BLaER1 (cell line): ENCODE measurements at regions not wholly inside any gene's neighbourhood (a gene's known extent, or its start where the extent isn't known, plus 50 kb on each side); places are given as distances from the start of the nearest gene placed in this dataset.
"Not testable (repeated sequence)": the region's sequence is repeated elsewhere in the genome, so short reads cannot be mapped to it uniquely, and the experiment has no call there.

ENCODE experiments used
- H3K27ac ChIP-seq: shearing (Covaris generic); formaldehyde crosslinking; 2 replicates; pipeline ENCODE4 v1.8.1; 2022
- H3K27me3 ChIP-seq: shearing (Covaris generic); formaldehyde crosslinking; 2 replicates; pipeline ENCODE4 v1.8.1; 2022
- H3K36me3 ChIP-seq: shearing (Covaris generic); formaldehyde crosslinking; 2 replicates; pipeline ENCODE4 v1.8.1; 2022
- H3K4me1 ChIP-seq: shearing (Covaris generic); formaldehyde crosslinking; 2 replicates; pipeline ENCODE4 v1.8.1; 2022
- H3K4me2 ChIP-seq: shearing (Covaris generic); formaldehyde crosslinking; 2 replicates; pipeline ENCODE4 v1.8.1; 2022
- H3K4me3 ChIP-seq: shearing (Covaris generic); formaldehyde crosslinking; 2 replicates; pipeline ENCODE4 v1.8.1; 2022
- H3K9ac ChIP-seq: shearing (Covaris generic); formaldehyde crosslinking; 2 replicates; pipeline ENCODE4 v1.8.1; 2022
- H3K9me3 ChIP-seq: shearing (Covaris generic); formaldehyde crosslinking; 2 replicates; pipeline ENCODE4 v1.8.1; 2022
- H4K20me1 ChIP-seq: shearing (Covaris generic); formaldehyde crosslinking; 2 replicates; pipeline ENCODE4 v1.8.1; 2022
- Cebpa-rat ChIP-seq: shearing (Covaris generic); IDR thresholded peaks from 2 replicates; pipeline ENCODE4 v1.8.1; 2022

GRCh38 chr14:43692706-43693105 lies 814.4 kb downstream of the FSCB start:
- no peak for TF ChIP-seq Cebpa-rat
- no peak overlapping the region for H3K4me2 ChIP-seq
- H3K9ac ChIP-seq: no peak overlapping the region
- H3K27me3 ChIP-seq: no peaks in the 10 kb centered on the region
- H3K4me1 ChIP-seq: no peaks in the 10 kb centered on the region
- H3K27ac ChIP-seq: no peak overlapping the region
- no peak overlapping the region for H3K4me3 ChIP-seq
- H3K36me3 ChIP-seq: no peaks in the 10 kb centered on the region
- H3K9me3 ChIP-seq: no peaks in the 10 kb centered on the region
- no peaks in the 10 kb centered on the region for H4K20me1 ChIP-seq

GRCh38 chr14:43687921-43688320 lies 819.2 kb downstream of the FSCB start:
- no peak for TF ChIP-seq Cebpa-rat

DNA sequence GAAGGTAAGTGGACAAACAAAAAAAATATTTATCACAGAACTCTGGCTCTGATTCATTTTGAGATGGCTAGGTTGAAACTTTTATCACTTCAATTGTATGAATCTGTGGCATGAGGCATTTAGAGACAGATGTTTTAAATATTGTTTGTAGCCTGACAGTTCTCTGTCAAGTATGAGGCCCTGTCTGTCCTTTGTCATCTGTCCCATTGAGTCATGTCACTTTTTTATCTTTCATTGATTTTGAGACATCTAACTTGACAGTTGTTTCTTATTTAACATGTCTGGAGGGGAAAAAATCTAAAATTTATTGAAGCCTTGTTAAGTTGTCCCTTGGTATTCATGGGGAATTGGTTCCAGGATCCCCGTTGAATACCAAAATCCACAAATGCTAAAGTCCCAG lies 829.5 kb downstream of the FSCB start:
- no peaks in the 10 kb centered on the region for H3K4me1 ChIP-seq
- TF ChIP-seq Cebpa-rat: no peak
- no peak overlapping the region for H3K4me2 ChIP-seq
- no peak overlapping the region for H3K27ac ChIP-seq
- no peaks in the 10 kb centered on the region for H4K20me1 ChIP-seq
- no peaks in the 10 kb centered on the region for H3K27me3 ChIP-seq
- no peak overlapping the region for H3K4me3 ChIP-seq
- H3K9me3 ChIP-seq: no peaks in the 10 kb centered on the region
- no peak overlapping the region for H3K9ac ChIP-seq
- H3K36me3 ChIP-seq: no peaks in the 10 kb centered on the region

More at GRCh38 chr14:43687921-43688320, 819.2 kb downstream of the FSCB start:
- Histone ChIP-seq H3K36me3 (no peaks in the 10 kb centered on the region), H3K9ac (no peak overlapping the region), H3K27me3 (no peaks in the 10 kb centered on the region), H3K4me1 (no peaks in the 10 kb centered on the region), H3K27ac (no peak overlapping the region), H3K4me2 (no peak overlapping the region), H4K20me1 (no peaks in the 10 kb centered on the region), H3K9me3 (no peaks in the 10 kb centered on the region), H3K4me3 (no peak overlapping the region)

- H3K9ac ChIP-seq: no peak overlapping the region
- no peaks in the 10 kb centered on the region for H3K9me3 ChIP-seq
- no peak overlapping the region for H3K4me2 ChIP-seq
- no peak for TF ChIP-seq Cebpa-rat
- no peak overlapping the region for H3K27ac ChIP-seq
- H3K27me3 ChIP-seq: no peaks in the 10 kb centered on the region
- no peaks in the 10 kb centered on the region for H3K36me3 ChIP-seq
- no peak overlapping the region for H3K4me3 ChIP-seq
- no peaks in the 10 kb centered on the region for H4K20me1 ChIP-seq
- no peaks in the 10 kb centered on the region for H3K4me1 ChIP-seq
Measured at GRCh38 chr14:43674273-43674672, 832.8 kb downstream of the FSCB start.

GRCh38 chr14:43671716-43672485 lies 835.2 kb downstream of the FSCB start:
- H3K27ac ChIP-seq: no peak overlapping the region
- no peaks in the 10 kb centered on the region for H3K27me3 ChIP-seq
- H3K4me2 ChIP-seq: no peak overlapping the region
- no peaks in the 10 kb centered on the region for H3K9me3 ChIP-seq
- no peaks in the 10 kb centered on the region for H4K20me1 ChIP-seq
- H3K9ac ChIP-seq: no peak overlapping the region
- H3K4me1 ChIP-seq: no peaks in the 10 kb centered on the region
- no peak overlapping the region for H3K4me3 ChIP-seq
- H3K36me3 ChIP-seq: no peaks in the 10 kb centered on the region
- TF ChIP-seq Cebpa-rat: no peak

DNA sequence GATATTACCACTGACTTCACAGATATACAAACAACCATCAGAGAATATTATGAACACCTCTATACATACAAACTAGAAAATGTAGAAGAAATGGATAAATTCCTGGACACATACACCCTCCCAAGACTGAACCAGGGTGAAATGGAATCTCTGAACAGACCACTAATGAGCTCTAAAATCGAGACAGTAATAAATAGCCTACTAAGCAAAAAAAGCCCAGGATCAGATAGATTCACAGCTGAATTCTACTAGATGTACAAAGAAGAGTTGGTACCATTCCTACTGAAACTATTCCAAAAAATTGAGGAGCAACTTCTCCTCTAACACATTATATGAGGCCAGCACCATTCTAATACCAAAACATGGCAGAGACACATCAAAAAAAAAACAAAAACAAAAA lies 837.7 kb downstream of the FSCB start:
- Histone ChIP-seq H3K36me3 (no peaks in the 10 kb centered on the region), H3K9ac (no peak overlapping the region), H3K9me3 (no peaks in the 10 kb centered on the region)

GRCh38 chr14:43665570-43666267 lies 841.4 kb downstream of the FSCB start:
- Histone ChIP-seq H3K9ac (no peak overlapping the region), H3K27ac (no peak overlapping the region), H4K20me1 (no peaks in the 10 kb centered on the region), H3K4me3 (no peak overlapping the region), H3K4me2 (no peak overlapping the region), H3K9me3 (no peaks in the 10 kb centered on the region), H3K27me3 (no peaks in the 10 kb centered on the region), H3K4me1 (no peaks in the 10 kb centered on the region), H3K36me3 (no peaks in the 10 kb centered on the region)
- no peak for TF ChIP-seq Cebpa-rat

More for the DNA sequence above, 837.7 kb downstream of the FSCB start:
- no peaks in the 10 kb centered on the region for H3K27me3 ChIP-seq
- no peak for TF ChIP-seq Cebpa-rat
- H3K27ac ChIP-seq: no peak overlapping the region
- H3K4me3 ChIP-seq: no peak overlapping the region
- no peaks in the 10 kb centered on the region for H3K4me1 ChIP-seq
- H4K20me1 ChIP-seq: no peaks in the 10 kb centered on the region
- H3K4me2 ChIP-seq: no peak overlapping the region

- H3K27me3 ChIP-seq, H3K4me2 ChIP-seq, H3K9me3 ChIP-seq, H4K20me1 ChIP-seq, H3K36me3 ChIP-seq, H3K4me1 ChIP-seq, H3K27ac ChIP-seq, H3K4me3 ChIP-seq, H3K9ac ChIP-seq: not testable (repeated sequence)
Measured at GRCh38 chr14:43655194-43655593, 851.9 kb downstream of the FSCB start.

- no peaks in the 10 kb centered on the region for H3K4me1 ChIP-seq
- no peaks in the 10 kb centered on the region for H4K20me1 ChIP-seq
- TF ChIP-seq Cebpa-rat: no peak
- H3K27ac ChIP-seq: no peak overlapping the region
- H3K4me2 ChIP-seq: no peak overlapping the region
- no peaks in the 10 kb centered on the region for H3K27me3 ChIP-seq
- no peak overlapping the region for H3K4me3 ChIP-seq
- no peaks in the 10 kb centered on the region for H3K9me3 ChIP-seq
- no peaks in the 10 kb centered on the region for H3K36me3 ChIP-seq
- H3K9ac ChIP-seq: no peak overlapping the region
Measured at GRCh38 chr14:43651896-43652295, 855.2 kb downstream of the FSCB start.

GRCh38 chr14:43651185-43651787 lies 855.8 kb downstream of the FSCB start:
- Histone ChIP-seq H3K9ac (no peak overlapping the region), H3K27me3 (no peaks in the 10 kb centered on the region), H4K20me1 (no peaks in the 10 kb centered on the region), H3K4me2 (no peak overlapping the region), H3K36me3 (no peaks in the 10 kb centered on the region), H3K9me3 (no peaks in the 10 kb centered on the region), H3K27ac (no peak overlapping the region), H3K4me1 (no peaks in the 10 kb centered on the region), H3K4me3 (no peak overlapping the region)
- no peak for TF ChIP-seq Cebpa-rat
